CD8-positive, alpha-beta memory T cell (primary cell): ENCODE measurements at regions not wholly inside any gene's neighbourhood (a gene's known extent, or its start where the extent isn't known, plus 50 kb on each side); places are given as distances from the start of the nearest gene placed in this dataset.

Source experiments
- CTCF ChIA-PET: fragments of 350-600 bp; sonication (Branson Sonifier 250); formaldehyde crosslinking; loops from one replicate; lab custom pipeline; 2021; ENCODE audit warnings: antibody characterized with exemption; lab: Charles Lee
- POLR2A ChIA-PET: fragments of 350-600 bp; sonication (Branson Sonifier 250); formaldehyde crosslinking; loops from one replicate; lab custom pipeline; 2021; ENCODE audit warnings: antibody characterized with exemption; lab: Charles Lee
- DNase-seq, 5 donors: peaks; one replicate each; pipeline versions ENCODE4 v3.0.0 to v3.0.0-alpha.2; 2020 to 2022; ENCODE audit warnings: mixed read lengths in 1 of 5
- H3K27ac ChIP-seq: one replicate; pipeline ENCODE4 v1.7.0; 2013; ENCODE audit warnings: low read depth, mild to moderate bottlenecking, low read length, moderate library complexity
- H3K27me3 ChIP-seq: 2 replicates; pipeline ENCODE4 v1.7.0; 2013; ENCODE audit warnings: low read length, mild to moderate bottlenecking; ENCODE audit not compliant: insufficient read depth, poor library complexity, severe bottlenecking
- H3K36me3 ChIP-seq: 2 replicates; pipeline ENCODE4 v1.7.0; 2013; ENCODE audit warnings: mild to moderate bottlenecking, low read length, moderate library complexity; ENCODE audit not compliant: insufficient read depth
- H3K4me1 ChIP-seq: 2 replicates; pipeline ENCODE4 v1.7.0; 2013; ENCODE audit warnings: mild to moderate bottlenecking, low read length, moderate library complexity; ENCODE audit not compliant: insufficient read depth
- H3K4me3 ChIP-seq: 2 replicates; pipeline ENCODE4 v1.7.0; 2013; ENCODE audit warnings: mild to moderate bottlenecking, low read length
- H3K9me3 ChIP-seq: 2 replicates; pipeline ENCODE4 v1.7.0; 2013; ENCODE audit warnings: mild to moderate bottlenecking, low read length
- H3K27ac Mint-ChIP-seq, 8 donors: one replicate each; pipeline ENCODE4 v1.8.0; 2020 to 2021; ENCODE audit warnings: mixed read lengths in 8 of 8, mild to moderate bottlenecking in 6 of 8, inconsistent platforms in 3 of 8, moderate library complexity in 3 of 8
- H3K27me3 Mint-ChIP-seq, 2 donors: one replicate each; pipeline ENCODE4 v1.8.0; 2020 to 2021; ENCODE audit warnings: mixed read lengths in 2 of 2, mild to moderate bottlenecking in 1 of 2, moderate library complexity in 1 of 2
- H3K36me3 Mint-ChIP-seq, 3 donors: one replicate each; pipeline ENCODE4 v1.8.0; 2020 to 2021; ENCODE audit warnings: mixed read lengths in 3 of 3, inconsistent platforms in 1 of 3, mild to moderate bottlenecking in 1 of 3
- H3K4me1 Mint-ChIP-seq, 3 donors: one replicate each; pipeline ENCODE4 v1.8.0; 2020 to 2021; ENCODE audit warnings: mixed read lengths in 3 of 3, inconsistent platforms in 1 of 3, mild to moderate bottlenecking in 1 of 3
- H3K4me3 Mint-ChIP-seq, 7 donors: one replicate each; pipeline ENCODE4 v1.8.0; 2020 to 2021; ENCODE audit warnings: mixed read lengths in 7 of 7, mild to moderate bottlenecking in 6 of 7, moderate library complexity in 4 of 7, inconsistent platforms in 2 of 7
- H3K9me3 Mint-ChIP-seq, 5 donors: one replicate each; pipeline ENCODE4 v1.8.0; 2020 to 2022; ENCODE audit warnings: mixed read lengths in 5 of 5, mild to moderate bottlenecking in 3 of 5, moderate library complexity in 2 of 5, inconsistent platforms in 1 of 5

- Mint-ChIP-seq H3K4me1 (no peaks in the 10 kb centered on the region), H3K9me3 (peaks cover 0 to 21% (median 17%) of the 10 kb centered on the region in 5 donors), H3K4me3 (no peak overlapping the region), H3K36me3 (peaks cover 0 to 14% (median 0%) of the 10 kb centered on the region in 3 donors), H3K27ac (no peak overlapping the region), H3K27me3 (peaks cover 0 to 4% of the 10 kb centered on the region in 2 donors)
- no peak for DNase-seq
- no peaks in the 10 kb centered on the region for H3K9me3 ChIP-seq
- no peaks in the 10 kb centered on the region for H3K27me3 ChIP-seq
- no peak overlapping the region for H3K27ac ChIP-seq
- ChIA-PET CTCF (no interaction called here), POLR2A (no interaction called here)
- no peak overlapping the region for H3K4me3 ChIP-seq
- H3K36me3 ChIP-seq, result no peaks in the 10 kb centered on the region
- H3K4me1 ChIP-seq, result no peaks in the 10 kb centered on the region
These were observed 307.4 kb upstream of the DDHD1 start for GRCh38 chr14:53460544-53460943.

- H3K36me3 Mint-ChIP-seq, result peaks cover 0 to 14% (median 0%) of the 10 kb centered on the region in 3 donors
These were observed 305.3 kb upstream of the DDHD1 start for GRCh38 chr14:53458368-53458814.

GRCh38 chr14:53456931-53457330, 303.8 kb upstream of the DDHD1 start:
- no peak overlapping the region for H3K27ac ChIP-seq
- H3K27me3 ChIP-seq, result no peaks in the 10 kb centered on the region
- no peaks in the 10 kb centered on the region for H3K9me3 ChIP-seq
- no peaks in the 10 kb centered on the region for H3K36me3 ChIP-seq
- H3K9me3 Mint-ChIP-seq, result peaks cover 2 to 15% (median 8%) of the 10 kb centered on the region in 5 donors
- ChIA-PET CTCF (no interaction called here), POLR2A (no interaction called here)
- no peaks in the 10 kb centered on the region for H3K4me1 Mint-ChIP-seq
- H3K4me1 ChIP-seq, result no peaks in the 10 kb centered on the region
- H3K36me3 Mint-ChIP-seq, result peaks cover 0 to 14% (median 0%) of the 10 kb centered on the region in 3 donors
- no peak overlapping the region for H3K4me3 ChIP-seq
- no peak overlapping the region for H3K4me3 Mint-ChIP-seq
- H3K27ac Mint-ChIP-seq, result no peak overlapping the region
- DNase-seq, result no peak
- peaks cover 0 to 5% of the 10 kb centered on the region in 2 donors for H3K27me3 Mint-ChIP-seq

More at GRCh38 chr14:53458368-53458814, 305.3 kb upstream of the DDHD1 start:
- no peaks in the 10 kb centered on the region for H3K27me3 ChIP-seq
- ChIA-PET POLR2A (no interaction called here), CTCF (interaction anchor here (1.2 kb wide), 1 partner anchor 10 kb away, joined by 3 read pairs; no protein-coding TSS in a partner anchor)
- peaks cover 0 to 5% of the 10 kb centered on the region in 2 donors for H3K27me3 Mint-ChIP-seq
- H3K9me3 Mint-ChIP-seq, result peaks cover 0 to 15% (median 8%) of the 10 kb centered on the region in 5 donors
- H3K27ac Mint-ChIP-seq, result no peak overlapping the region
- no peaks in the 10 kb centered on the region for H3K36me3 ChIP-seq
- no peaks in the 10 kb centered on the region for H3K4me1 ChIP-seq
- H3K4me3 ChIP-seq, result no peak overlapping the region
- H3K4me3 Mint-ChIP-seq, result no peak overlapping the region
- DNase-seq, result no peak
- H3K4me1 Mint-ChIP-seq, result no peaks in the 10 kb centered on the region
- no peaks in the 10 kb centered on the region for H3K9me3 ChIP-seq
- H3K27ac ChIP-seq, result no peak overlapping the region

DNA sequence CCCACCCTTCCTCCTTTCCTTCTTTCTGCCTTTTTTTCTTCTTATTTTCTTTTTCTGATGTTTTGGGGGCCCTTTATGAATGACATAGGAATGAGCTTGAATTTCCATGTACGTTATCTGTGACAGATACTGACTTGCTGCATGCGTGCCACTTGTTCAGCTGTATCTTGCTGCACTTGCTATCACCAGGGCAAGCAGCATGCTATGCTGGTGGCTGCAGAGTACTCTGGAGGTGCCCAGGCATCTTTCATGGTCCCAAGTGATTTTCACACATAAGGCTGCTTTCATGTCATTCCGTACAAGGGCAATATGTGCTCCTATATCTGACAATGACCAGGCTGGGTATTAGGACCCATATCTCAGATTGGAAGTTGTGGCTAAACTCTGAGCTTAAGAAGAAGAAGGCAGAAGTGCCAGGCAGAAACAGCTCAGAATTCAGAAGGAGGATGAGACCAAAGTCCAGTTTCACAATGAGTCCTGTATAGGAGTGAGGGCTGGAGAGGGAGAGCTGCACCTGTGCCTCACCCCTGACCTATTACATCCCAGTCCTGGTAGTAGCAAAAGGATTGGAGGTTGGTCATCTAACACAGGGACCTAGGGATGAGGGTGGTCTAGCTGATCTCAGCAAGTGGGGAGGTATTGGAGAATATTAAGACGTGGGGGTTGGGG, 299.0 kb upstream of the DDHD1 start:
- ChIA-PET POLR2A (no interaction called here), CTCF (no interaction called here)
- peaks cover 0 to 7% (median 0%) of the 10 kb centered on the region in 3 donors for H3K36me3 Mint-ChIP-seq
- DNase-seq, result no peak
- Histone ChIP-seq H3K4me3 (no peak overlapping the region), H3K27ac (no peak overlapping the region), H3K27me3 (no peaks in the 10 kb centered on the region), H3K9me3 (no peaks in the 10 kb centered on the region), H3K4me1 (no peaks in the 10 kb centered on the region), H3K36me3 (no peaks in the 10 kb centered on the region)
- no peak overlapping the region for H3K4me3 Mint-ChIP-seq
- H3K4me1 Mint-ChIP-seq, result no peaks in the 10 kb centered on the region
- H3K27ac Mint-ChIP-seq, result peak overlapping the region in 1 of 8 donors; percentile 70
- H3K9me3 Mint-ChIP-seq, result peaks cover 0 to 18% (median 6%) of the 10 kb centered on the region in 5 donors
- H3K27me3 Mint-ChIP-seq, result peaks cover 0 to 3% of the 10 kb centered on the region in 2 donors

GRCh38 chr14:53450871-53451270, 297.7 kb upstream of the DDHD1 start:
- Mint-ChIP-seq H3K36me3 (peaks cover 0 to 11% (median 0%) of the 10 kb centered on the region in 3 donors), H3K27me3 (peaks cover 0 to 3% of the 10 kb centered on the region in 2 donors), H3K9me3 (peaks cover 0 to 24% (median 8%) of the 10 kb centered on the region in 5 donors), H3K4me1 (no peaks in the 10 kb centered on the region), H3K4me3 (no peak overlapping the region), H3K27ac (no peak overlapping the region)
- Histone ChIP-seq H3K9me3 (no peaks in the 10 kb centered on the region), H3K36me3 (no peaks in the 10 kb centered on the region), H3K27ac (no peak overlapping the region), H3K4me3 (no peak overlapping the region), H3K27me3 (no peaks in the 10 kb centered on the region), H3K4me1 (no peaks in the 10 kb centered on the region)
- POLR2A ChIA-PET, result no interaction called here
- DNase-seq, result no peak
- CTCF ChIA-PET, result no interaction called here

- Mint-ChIP-seq H3K27me3 (peaks cover 0 to under 1% of the 10 kb centered on the region in 2 donors), H3K4me1 (no peaks in the 10 kb centered on the region), H3K9me3 (peaks cover 0 to 32% (median 7%) of the 10 kb centered on the region in 5 donors), H3K36me3 (peaks cover 0 to 17% (median 0%) of the 10 kb centered on the region in 3 donors), H3K27ac (no peak overlapping the region), H3K4me3 (no peak overlapping the region)
- Histone ChIP-seq H3K4me1 (no peaks in the 10 kb centered on the region), H3K27me3 (no peaks in the 10 kb centered on the region), H3K4me3 (no peak overlapping the region), H3K27ac (no peak overlapping the region), H3K9me3 (no peaks in the 10 kb centered on the region), H3K36me3 (no peaks in the 10 kb centered on the region)
- CTCF ChIA-PET, result interaction anchor here (1.1 to 1.2 kb wide), 2 partner anchors 10 to 30 kb away, joined by 3 read pairs; no protein-coding TSS in a partner anchor
- POLR2A ChIA-PET, result no interaction called here
- no peak for DNase-seq
These were observed 295.6 kb upstream of the DDHD1 start for GRCh38 chr14:53448682-53449081.

GRCh38 chr14:53444677-53445312, 291.7 kb upstream of the DDHD1 start:
- Histone ChIP-seq H3K27me3 (no peaks in the 10 kb centered on the region), H3K27ac (no peak overlapping the region), H3K36me3 (no peaks in the 10 kb centered on the region), H3K4me1 (no peaks in the 10 kb centered on the region), H3K4me3 (no peak overlapping the region), H3K9me3 (no peaks in the 10 kb centered on the region)
- no peaks in the 10 kb centered on the region for H3K27me3 Mint-ChIP-seq
- DNase-seq, result no peak
- no peak overlapping the region for H3K4me3 Mint-ChIP-seq
- ChIA-PET POLR2A (no interaction called here), CTCF (no interaction called here)
- H3K4me1 Mint-ChIP-seq, result no peaks in the 10 kb centered on the region
- no peak overlapping the region for H3K27ac Mint-ChIP-seq
- H3K9me3 Mint-ChIP-seq, result peaks cover 0 to 40% (median 7%) of the 10 kb centered on the region in 5 donors
- peaks cover 0 to 25% (median 0%) of the 10 kb centered on the region in 3 donors for H3K36me3 Mint-ChIP-seq

DNA sequence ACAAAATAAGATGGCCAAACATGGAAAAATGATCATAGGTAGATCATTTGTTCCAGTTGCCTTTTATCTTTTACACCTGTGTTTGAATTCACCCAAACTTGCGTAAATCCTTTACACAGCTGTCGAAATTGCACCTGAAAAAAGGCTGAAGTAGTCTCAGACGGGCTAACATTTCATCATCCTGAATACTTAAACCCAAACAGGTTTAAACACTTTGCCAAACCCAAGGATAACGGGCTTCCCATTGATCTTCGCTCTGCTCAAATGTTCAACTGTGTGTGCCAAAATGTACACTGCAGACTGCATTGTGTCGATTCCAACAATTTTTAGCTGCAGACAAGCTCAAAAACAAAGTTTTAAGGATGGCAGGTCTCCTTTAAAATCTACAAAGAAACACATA, 288.7 kb upstream of the DDHD1 start:
- H3K9me3 ChIP-seq, result no peaks in the 10 kb centered on the region
- H3K36me3 Mint-ChIP-seq, result peaks cover 0 to 23% (median 0%) of the 10 kb centered on the region in 3 donors
- H3K27ac Mint-ChIP-seq, result no peak overlapping the region
- CTCF ChIA-PET, result no interaction called here
- no peak overlapping the region for H3K4me3 Mint-ChIP-seq
- no peaks in the 10 kb centered on the region for H3K27me3 ChIP-seq
- DNase-seq, result no peak
- no peaks in the 10 kb centered on the region for H3K4me1 ChIP-seq
- H3K27ac ChIP-seq, result no peak overlapping the region
- H3K4me3 ChIP-seq, result no peak overlapping the region
- H3K4me1 Mint-ChIP-seq, result no peaks in the 10 kb centered on the region
- H3K36me3 ChIP-seq, result no peaks in the 10 kb centered on the region
- POLR2A ChIA-PET, result no interaction called here
- H3K9me3 Mint-ChIP-seq, result peaks cover 0 to 37% (median 9%) of the 10 kb centered on the region in 5 donors
- no peaks in the 10 kb centered on the region for H3K27me3 Mint-ChIP-seq
